HG03103 (cell line): ENCODE measurements at regions not wholly inside any gene's neighbourhood (a gene's known extent, or its start where the extent isn't known, plus 50 kb on each side); places are given as distances from the start of the nearest gene placed in this dataset.

Experiments
- ATAC-seq: cut with Tn5 transposase; IDR thresholded peaks from one replicate; pipeline ENCODE4 v1.9.1; 2021; ENCODE audit warnings: low read depth; ENCODE audit not compliant: unreplicated experiment

DNA sequence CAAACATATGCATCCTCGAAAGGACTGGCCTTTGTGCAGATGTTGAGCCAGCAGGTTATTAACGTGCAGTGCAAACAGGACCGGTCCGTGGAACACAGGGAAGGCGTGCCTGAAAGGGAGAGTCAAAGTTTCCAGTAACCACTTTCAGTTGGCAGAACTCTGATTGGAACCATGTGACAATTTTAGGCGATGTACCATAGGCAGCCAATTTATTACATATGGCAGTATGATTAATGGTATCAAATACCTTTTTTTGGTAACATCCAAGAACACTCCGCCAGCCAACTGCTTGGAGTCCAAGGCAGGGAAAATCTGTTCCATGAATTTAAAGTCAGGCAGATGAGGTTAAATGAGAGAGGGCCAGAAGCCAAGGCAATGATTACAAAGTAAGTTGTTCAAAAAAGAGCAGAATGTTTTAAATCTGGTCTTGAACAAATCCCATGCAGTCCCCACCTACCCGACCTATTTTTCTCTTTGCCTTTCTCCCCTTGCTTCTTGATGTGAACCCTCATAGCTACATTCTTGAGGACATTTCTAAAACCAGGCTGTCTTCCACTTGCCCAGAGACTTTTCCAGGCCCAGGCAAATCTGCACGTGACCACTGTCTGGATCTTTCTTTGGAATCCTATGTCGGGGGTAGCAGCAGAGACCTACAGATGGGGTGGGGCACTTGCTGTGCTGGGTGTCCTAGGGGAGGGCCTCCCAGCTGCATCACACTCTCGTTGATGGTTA is 351.7 kb downstream of the HRH4 start:
- no peak for ATAC-seq

DNA sequence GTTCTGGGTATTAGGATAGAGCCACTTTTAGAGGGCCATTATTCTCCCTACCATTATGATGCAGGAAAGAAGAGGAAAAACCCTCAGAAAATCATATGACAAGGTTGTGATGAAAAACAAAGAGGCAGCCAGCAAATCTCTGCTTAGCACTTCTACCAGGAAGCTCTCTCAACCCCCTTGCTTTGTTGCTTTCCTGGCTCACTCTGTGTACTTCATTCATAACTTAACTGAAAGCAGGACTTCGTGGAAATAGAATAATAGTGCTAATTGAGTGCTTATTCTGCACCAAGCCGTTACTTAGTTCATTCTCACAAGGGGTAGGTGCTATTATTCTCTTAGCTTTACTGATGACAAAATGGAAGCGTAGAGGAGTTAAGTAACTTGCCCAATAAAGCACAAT is 354.1 kb downstream of the HRH4 start:
- ATAC-seq, result no peak

DNA sequence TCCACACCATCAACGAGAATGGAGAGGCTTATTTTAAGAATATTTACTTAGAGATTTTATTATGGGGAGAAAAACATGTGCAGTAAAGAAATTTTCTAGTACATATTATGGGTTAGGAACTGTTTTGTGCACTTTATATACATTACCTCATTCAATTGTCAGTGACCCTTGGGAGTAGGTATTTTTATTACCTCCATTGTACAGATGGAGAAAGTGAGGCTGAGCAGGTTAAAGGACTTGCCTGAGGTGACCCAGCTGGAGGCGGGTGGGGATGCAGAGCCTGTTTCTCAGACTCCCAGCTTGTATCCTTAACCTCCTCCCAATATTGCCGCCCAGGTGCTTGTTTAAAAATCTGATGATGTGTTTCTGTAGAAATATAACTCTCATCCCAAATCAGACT is 356.7 kb downstream of the HRH4 start:
- no peak for ATAC-seq

DNA sequence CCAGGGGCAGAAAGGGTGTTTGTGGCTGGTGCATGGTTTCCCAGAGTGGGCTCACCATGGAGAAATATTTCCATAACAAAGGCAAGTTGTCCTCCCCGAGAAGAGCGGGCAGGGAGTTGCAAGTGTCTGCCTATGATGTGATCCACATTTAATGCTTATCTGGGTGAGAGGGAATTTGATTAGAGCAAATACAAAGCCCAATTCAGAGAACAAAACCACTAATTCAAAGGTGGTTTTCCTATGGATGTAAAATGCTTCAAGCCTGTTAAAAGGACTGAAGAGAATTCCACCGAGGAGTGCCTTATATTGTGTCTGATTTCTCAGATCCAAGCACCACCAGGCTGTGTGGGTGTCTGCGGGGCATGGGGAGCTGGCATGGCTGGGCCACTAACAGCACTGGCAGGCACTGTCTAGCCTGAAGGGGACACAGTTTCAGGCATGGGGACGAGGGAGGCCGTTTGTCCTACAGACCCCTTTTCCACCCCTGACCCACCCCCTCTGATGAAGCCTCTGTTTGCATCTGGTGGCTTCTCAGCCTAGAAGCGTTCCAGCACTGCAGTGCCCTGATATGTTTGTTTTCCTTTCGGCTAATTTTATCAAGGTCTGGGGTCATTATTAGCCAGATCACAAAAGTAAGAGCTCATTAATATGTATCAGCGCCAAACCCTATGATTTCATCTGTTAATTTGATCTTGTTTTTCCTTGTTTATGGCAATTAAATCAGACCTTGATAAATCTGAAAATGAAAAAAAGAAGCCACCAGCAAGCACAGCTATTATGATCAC is 357.3 kb downstream of the HRH4 start:
- no peak for ATAC-seq

DNA sequence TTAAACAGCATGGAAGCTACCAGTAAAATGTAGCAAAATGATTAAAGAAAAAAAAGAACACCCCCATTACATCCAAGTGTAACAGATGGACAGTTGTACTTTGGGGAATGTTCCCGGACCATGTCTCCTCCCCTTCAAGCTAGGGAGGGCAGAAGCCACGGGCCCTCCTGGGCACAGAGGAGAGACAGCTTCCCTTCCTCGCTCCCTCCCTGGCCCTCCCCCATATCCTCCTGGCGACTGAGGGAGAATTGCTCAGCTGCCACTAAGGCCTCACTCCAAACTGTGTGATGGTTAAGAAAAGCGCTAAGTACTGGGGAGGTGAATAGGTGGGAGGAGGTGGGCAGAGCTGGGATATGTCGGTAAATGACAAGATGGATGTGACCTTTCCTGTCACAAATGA is 358.0 kb downstream of the HRH4 start:
- no peak for ATAC-seq

GRCh38 chr18:24819141-24819890 is 358.9 kb downstream of the HRH4 start:
- no peak for ATAC-seq

DNA sequence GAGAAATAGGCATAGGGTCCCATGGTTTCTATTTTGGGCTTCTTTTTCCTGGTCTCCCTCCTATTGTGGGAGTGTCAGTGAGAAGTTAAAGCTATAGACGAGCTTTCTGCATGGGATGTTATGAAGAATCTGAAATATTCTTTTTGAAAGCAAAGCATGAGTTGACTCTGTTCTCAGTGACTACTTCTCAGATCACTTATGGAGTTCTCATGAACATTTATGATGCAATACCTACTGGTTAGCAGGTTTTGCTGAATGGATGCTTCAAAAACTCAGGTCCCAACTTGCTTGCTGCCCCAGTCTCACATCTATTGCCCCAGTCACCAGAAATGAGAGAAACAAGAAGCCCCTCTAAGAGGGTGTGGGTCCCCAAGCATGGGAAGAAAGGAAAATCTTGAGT is 365.0 kb downstream of the HRH4 start:
- ATAC-seq, result no peak

DNA sequence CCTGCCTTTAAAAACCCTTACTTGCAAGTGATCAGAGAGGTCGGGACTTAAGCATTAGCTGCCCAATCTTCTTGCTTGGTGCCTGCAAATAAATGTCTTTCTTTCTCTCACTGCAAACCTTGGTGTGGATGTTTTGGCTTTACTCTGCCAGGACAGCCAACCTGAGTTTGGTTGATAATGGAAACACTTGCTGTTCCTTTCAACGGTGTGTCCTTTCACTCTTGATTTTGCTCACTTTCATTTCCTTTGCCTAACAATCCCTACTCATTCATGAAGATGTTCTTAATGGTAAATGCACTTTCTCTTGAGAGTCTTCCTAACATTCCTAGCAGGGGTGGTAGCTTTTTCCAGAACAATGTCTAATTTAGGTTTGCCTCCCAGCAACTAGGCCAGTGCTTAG is 366.2 kb downstream of the HRH4 start:
- ATAC-seq, result no peak

DNA sequence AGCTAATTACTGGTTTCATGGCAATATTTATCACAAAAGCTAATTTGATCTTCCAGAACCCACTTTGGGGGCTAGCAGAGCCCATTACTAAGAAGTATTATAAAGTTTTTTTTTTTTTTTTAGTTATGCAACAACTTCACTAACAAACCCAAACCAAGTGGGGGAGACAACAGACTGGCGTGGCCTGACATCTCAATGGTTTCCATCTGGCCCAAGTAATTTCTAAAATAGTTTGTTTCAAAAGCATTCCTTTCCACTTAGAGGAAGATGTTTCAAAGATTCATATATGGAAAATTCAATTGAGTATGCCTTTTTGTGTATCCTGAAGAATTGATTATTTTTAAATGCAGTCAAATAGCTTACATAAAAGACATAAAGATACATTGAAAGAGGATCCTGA is 367.1 kb downstream of the HRH4 start:
- no peak for ATAC-seq

GRCh38 chr18:24831081-24831480 is 370.6 kb downstream of the HRH4 start:
- ATAC-seq, result no peak

DNA sequence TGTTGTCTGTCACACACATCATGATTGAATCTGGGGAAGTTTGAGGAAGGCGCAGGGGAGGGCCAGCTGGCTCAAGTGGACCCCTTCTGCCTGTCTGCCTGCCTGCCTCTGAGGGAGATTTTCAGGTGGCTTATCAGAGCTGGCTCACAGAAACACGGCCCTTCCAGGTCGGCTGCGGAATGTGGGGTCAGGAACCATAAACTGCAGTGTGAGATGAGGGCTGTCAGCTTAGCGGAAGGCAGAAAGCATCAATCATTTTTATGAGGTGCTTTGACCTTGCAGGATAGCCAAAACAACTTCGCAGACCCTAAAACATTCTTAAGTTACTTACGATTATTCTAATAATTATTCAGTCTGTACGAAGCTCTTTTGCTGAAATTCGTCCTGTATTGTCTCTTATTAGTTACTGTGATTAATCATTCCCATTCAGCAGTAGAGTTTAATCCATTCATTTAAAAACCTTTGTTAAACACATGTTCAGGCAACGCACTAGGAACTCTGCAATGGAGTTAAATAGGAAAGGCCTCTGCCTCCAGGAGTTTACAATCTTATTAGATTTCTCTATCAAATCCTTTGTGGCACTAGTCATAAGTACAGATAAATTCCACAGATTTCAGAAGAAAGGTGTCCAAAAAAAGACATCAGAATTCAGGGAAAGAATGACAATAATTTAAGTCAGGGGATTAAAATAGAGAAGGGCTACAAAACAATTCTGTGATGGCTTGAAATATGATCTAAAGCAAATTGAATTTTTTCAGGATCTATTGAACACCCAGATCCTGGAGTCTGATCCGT is 371.6 kb downstream of the HRH4 start:
- no peak for ATAC-seq

DNA sequence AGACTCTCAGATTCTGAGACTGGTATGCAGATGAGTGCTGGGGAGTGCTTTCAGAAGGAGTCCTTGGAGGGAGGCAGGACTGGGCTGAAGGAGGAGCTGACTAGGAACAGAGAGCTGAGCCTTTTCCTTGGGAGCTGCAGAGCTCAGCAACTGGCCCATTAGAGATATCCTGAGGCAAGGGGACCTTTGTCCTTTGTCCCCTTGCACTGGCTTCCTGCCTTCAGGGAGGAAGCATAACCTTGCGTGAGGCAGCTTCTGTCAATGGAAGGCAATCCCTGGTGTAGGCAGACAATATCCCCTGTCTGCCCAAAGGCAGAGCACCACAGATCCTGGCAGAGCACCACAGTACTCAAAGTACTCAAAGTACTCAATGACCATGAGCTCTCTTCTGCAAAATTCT is 375.3 kb downstream of the HRH4 start:
- ATAC-seq, result no peak

GRCh38 chr18:24837066-24837465 is 376.6 kb downstream of the HRH4 start:
- ATAC-seq, result no peak

DNA sequence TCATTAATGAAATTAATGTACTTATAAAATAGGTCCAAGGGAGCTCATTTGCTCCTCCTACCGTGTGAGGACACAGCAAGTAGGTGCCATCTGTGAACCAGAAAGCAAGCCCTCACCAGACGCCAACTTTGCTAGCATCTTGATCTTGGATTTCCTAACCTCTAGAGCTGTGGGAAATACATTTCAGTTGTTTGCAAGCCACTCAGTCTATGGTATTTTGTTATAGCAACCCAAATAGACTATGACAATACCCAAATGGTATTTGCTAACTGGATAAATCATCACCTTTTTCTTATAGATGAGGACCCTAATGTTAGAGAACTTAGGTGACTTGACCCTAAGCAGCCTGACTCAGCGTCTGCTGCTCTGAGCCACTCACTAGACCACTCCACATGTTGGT is 379.6 kb downstream of the HRH4 start:
- no peak for ATAC-seq

DNA sequence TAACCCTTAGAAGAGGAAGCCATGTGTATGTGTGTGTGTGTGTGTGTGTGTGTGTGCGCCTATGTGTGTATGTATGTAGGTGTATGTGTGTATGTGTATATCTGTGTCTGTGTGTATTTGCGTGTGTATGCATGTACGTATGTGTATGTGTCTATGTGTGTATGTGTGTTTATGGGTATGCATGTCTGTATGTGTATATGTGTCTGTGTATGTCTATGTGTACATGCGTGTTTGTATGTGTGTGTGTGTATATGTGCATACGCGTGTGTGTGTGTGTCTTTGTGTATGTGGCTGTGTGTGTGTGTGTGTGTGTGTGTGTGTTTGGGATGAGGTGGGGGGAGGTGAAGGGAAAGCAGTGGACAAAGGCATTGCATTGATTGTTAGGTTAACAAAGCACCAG is 380.2 kb downstream of the HRH4 start:
- ATAC-seq, result no peak

GRCh38 chr18:24841536-24841935 is 381.1 kb downstream of the HRH4 start:
- ATAC-seq, result no peak

GRCh38 chr18:24843123-24843522 is 382.7 kb downstream of the HRH4 start:
- ATAC-seq, result no peak

- no peak for ATAC-seq
These were observed 385.7 kb downstream of the HRH4 start for GRCh38 chr18:24846138-24846537.

DNA sequence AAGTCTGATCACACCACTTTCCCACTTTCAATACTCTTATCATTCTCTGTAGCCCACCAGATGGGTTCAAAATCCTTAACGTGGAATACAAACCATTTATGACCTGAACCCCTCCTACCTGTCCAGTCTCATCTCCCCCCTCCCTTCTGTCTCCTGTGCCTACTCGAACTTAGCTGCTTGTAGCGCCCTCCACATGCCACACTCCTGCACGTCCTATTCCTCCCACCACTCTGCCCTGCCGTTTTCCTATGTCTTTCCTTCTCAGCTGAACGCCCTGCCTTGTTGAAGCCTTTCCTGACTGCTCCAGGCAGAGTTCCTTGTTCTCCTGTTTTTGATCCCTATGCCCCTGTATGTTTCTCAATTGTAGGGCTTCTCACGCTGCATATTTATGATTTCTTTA is 390.1 kb downstream of the HRH4 start:
- ATAC-seq, result no peak

DNA sequence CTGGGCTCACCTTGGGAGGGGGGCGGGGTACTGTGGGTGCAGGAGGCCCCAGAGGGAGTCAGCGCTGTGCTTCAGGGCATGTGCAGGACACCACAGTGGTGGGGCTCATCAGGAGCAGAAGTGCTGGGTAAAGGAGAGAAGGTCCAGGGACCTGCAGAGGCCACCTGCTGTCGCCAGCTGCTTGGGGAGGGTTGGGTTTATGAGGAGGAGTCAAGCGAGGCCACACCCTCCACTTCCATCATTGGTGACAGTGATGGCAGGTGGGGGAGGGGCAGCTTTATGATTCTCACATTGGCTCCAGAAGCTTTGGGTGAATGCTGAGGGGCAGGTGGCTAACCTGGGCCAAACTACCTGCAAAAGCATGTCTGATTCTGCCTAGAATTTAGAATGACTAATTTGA is 392.6 kb downstream of the HRH4 start:
- no peak for ATAC-seq
